ENCODE measurements at regions not wholly inside any gene's neighbourhood (a gene's known extent, or its start where the extent isn't known, plus 50 kb on each side); places are given as distances from the start of the nearest gene placed in this dataset.

DNA sequence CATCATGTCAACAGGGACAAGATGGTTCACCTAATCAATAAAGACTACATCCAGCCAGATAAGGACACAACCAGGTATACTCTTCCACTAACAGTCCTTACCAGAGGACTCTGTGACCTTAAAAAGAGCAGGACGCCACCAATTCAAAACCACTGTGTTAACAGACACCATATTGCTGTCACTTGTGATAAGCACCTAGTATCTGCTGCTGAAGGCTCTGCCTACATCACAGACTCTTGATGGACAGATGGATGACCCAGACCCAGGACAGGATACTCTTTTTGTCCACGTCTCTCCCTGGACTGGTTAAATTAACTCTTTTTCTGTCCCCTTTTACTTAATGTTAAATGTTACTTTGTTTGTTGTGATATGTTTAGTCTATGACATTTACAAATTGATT is 586.2 kb upstream of the AGA start:
- Histone ChIP-seq H3K27me3 (ENCODE audit: insufficient read depth, low read length) (no peaks in the 10 kb centered on the region), H3K9ac (ENCODE audit: low read length) (no peak overlapping the region), H4K20me1 (ENCODE audit: insufficient read depth, low read length) (no peaks in the 10 kb centered on the region), H3K27ac (ENCODE audit: low read depth, low read length) (no peak overlapping the region), H2AFZ (ENCODE audit: low read depth, low read length) (no peak overlapping the region), H3K36me3 (ENCODE audit: insufficient read depth, low read length) (no peaks in the 10 kb centered on the region), H3K79me2 (ENCODE audit: insufficient read depth, low read length) (no peaks in the 10 kb centered on the region), H3K4me1 (ENCODE audit: insufficient read depth, low read length) (no peaks in the 10 kb centered on the region), H3K4me2 (ENCODE audit: low read length) (no peak overlapping the region), H3K9me3 (ENCODE audit: insufficient read depth, low read depth, low read length) (no peaks in the 10 kb centered on the region), H3K4me3 (ENCODE audit: insufficient read depth, low read depth, low read length) (no peak overlapping the region)
- no peaks in the 10 kb centered on the region for H3K9me3 Mint-ChIP-seq (ENCODE audit: unreplicated experiment)
- no peaks in the 10 kb centered on the region for H3K36me3 Mint-ChIP-seq (ENCODE audit: low read depth, unreplicated experiment)
- H3K4me3 Mint-ChIP-seq (ENCODE audit: unreplicated experiment), result no peak overlapping the region
- DNase-seq (ENCODE audit: low read depth) (no peak), FAIRE-seq (no peak)
- H3K4me1 Mint-ChIP-seq (ENCODE audit: low read depth, unreplicated experiment), result peaks cover 11% of the 10 kb centered on the region
- no peaks in the 10 kb centered on the region for H3K27me3 Mint-ChIP-seq (ENCODE audit: low read depth, unreplicated experiment)
- H3K27ac Mint-ChIP-seq (ENCODE audit: unreplicated experiment), result no peak overlapping the region
- TF ChIP-seq EZH2 (IDR thresholded peaks at IDR 0.05; ENCODE audit: insufficient read depth, low read length), result no peak
- TF ChIP-seq, protein P1, sequence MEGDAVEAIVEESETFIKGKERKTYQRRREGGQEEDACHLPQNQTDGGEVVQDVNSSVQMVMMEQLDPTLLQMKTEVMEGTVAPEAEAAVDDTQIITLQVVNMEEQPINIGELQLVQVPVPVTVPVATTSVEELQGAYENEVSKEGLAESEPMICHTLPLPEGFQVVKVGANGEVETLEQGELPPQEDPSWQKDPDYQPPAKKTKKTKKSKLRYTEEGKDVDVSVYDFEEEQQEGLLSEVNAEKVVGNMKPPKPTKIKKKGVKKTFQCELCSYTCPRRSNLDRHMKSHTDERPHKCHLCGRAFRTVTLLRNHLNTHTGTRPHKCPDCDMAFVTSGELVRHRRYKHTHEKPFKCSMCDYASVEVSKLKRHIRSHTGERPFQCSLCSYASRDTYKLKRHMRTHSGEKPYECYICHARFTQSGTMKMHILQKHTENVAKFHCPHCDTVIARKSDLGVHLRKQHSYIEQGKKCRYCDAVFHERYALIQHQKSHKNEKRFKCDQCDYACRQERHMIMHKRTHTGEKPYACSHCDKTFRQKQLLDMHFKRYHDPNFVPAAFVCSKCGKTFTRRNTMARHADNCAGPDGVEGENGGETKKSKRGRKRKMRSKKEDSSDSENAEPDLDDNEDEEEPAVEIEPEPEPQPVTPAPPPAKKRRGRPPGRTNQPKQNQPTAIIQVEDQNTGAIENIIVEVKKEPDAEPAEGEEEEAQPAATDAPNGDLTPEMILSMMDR (IDR thresholded peaks at IDR 0.05; ENCODE audit: insufficient read depth, low read depth, low read length), result no peak

DNA sequence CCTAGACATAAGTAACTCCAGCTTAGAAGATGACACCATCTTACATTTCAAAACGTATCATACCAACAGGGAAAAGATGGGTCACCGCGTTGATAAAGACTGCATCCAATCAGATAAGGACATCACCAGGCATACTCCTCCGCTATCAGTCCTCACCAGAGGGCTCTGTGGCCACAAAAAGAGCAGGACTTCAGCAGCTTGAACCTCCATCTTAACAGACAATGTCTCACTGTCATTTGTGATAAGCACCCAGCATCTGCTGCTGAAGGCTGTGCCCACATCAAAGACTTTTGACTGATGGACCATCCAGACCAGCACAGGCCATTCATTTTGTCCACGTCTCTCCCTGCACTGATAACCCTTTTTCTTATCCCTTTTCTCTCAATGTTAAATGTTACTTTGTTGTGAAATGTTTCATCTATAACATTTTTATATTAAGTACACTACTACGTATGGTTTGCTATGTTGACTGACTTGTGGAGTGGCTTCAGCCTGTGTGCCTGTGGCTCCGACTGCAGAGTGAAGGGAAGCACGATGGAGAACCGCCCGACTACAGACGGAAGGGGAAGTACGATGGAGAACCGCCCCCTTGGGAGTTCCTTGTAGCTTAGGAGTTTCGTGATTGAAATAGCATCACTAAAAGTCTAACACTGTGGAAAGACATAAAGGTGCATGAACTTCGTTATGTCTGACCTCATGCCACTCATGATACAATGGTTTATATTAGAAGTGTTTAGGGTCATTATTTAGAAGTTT is 595.4 kb upstream of the AGA start:
- no peaks in the 10 kb centered on the region for H3K9me3 Mint-ChIP-seq (ENCODE audit: unreplicated experiment)
- H2AFZ ChIP-seq (ENCODE audit: low read depth, low read length), result no peak overlapping the region
- H3K27me3 Mint-ChIP-seq (ENCODE audit: low read depth, unreplicated experiment), result no peaks in the 10 kb centered on the region
- H3K4me1 ChIP-seq (ENCODE audit: insufficient read depth, low read length), result no peaks in the 10 kb centered on the region
- no peak overlapping the region for H3K27ac ChIP-seq (ENCODE audit: low read depth, low read length)
- TF ChIP-seq, protein P1 (IDR thresholded peaks at IDR 0.05; ENCODE audit: insufficient read depth, low read depth, low read length), result no peak
- TF ChIP-seq EZH2 (IDR thresholded peaks at IDR 0.05; ENCODE audit: insufficient read depth, low read length), result no peak
- no peak overlapping the region for H3K27ac Mint-ChIP-seq (ENCODE audit: unreplicated experiment)
- H3K9ac ChIP-seq (ENCODE audit: low read length), result no peak overlapping the region
- no peaks in the 10 kb centered on the region for H3K36me3 Mint-ChIP-seq (ENCODE audit: low read depth, unreplicated experiment)
- H3K4me1 Mint-ChIP-seq (ENCODE audit: low read depth, unreplicated experiment), result no peaks in the 10 kb centered on the region
- no peak overlapping the region for H3K4me3 ChIP-seq (ENCODE audit: insufficient read depth, low read depth, low read length)
- FAIRE-seq (no peak), DNase-seq (ENCODE audit: low read depth) (no peak)
- H3K4me2 ChIP-seq (ENCODE audit: low read length), result no peak overlapping the region
- H3K27me3 ChIP-seq (ENCODE audit: insufficient read depth, low read length), result no peaks in the 10 kb centered on the region
- H3K79me2 ChIP-seq (ENCODE audit: insufficient read depth, low read length), result no peaks in the 10 kb centered on the region
- no peaks in the 10 kb centered on the region for H3K9me3 ChIP-seq (ENCODE audit: insufficient read depth, low read depth, low read length)
- no peaks in the 10 kb centered on the region for H3K36me3 ChIP-seq (ENCODE audit: insufficient read depth, low read length)
- no peaks in the 10 kb centered on the region for H4K20me1 ChIP-seq (ENCODE audit: insufficient read depth, low read length)
- H3K4me3 Mint-ChIP-seq (ENCODE audit: unreplicated experiment), result no peak overlapping the region

DNA sequence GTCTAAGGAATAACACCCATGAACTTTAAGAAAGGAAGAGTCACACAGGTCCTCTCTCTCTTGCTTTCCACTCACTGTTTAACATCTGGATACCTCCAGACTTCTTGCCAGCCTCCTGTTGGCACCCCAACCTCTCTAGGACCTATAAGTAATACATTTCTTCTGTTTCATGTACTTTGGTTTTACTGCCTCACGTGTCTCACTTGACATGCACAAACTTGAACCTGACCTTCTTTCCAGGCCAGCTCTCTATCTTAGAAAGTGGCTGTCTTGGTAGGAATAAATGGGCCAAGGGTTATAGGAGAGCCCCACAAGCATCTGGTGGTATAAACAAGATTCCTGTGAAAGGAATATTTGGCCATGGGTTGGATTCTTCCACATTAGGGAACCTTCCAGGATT is 614.8 kb upstream of the AGA start:
- no peak for FAIRE-seq
- Histone ChIP-seq H3K4me1 (ENCODE audit: insufficient read depth, low read length) (no peaks in the 10 kb centered on the region), H3K27ac (ENCODE audit: low read depth, low read length) (no peak overlapping the region), H3K4me3 (ENCODE audit: insufficient read depth, low read depth, low read length) (no peak overlapping the region), H3K36me3 (ENCODE audit: insufficient read depth, low read length) (no peaks in the 10 kb centered on the region), H4K20me1 (ENCODE audit: insufficient read depth, low read length) (no peaks in the 10 kb centered on the region), H3K27me3 (ENCODE audit: insufficient read depth, low read length) (no peaks in the 10 kb centered on the region), H3K9me3 (ENCODE audit: insufficient read depth, low read depth, low read length) (peaks cover 3% of the 10 kb centered on the region), H3K79me2 (ENCODE audit: insufficient read depth, low read length) (no peaks in the 10 kb centered on the region), H2AFZ (ENCODE audit: low read depth, low read length) (no peak overlapping the region), H3K9ac (ENCODE audit: low read length) (no peak overlapping the region), H3K4me2 (ENCODE audit: low read length) (no peak overlapping the region)
- H3K9me3 Mint-ChIP-seq (ENCODE audit: unreplicated experiment), result peaks cover 3% of the 10 kb centered on the region
- no peaks in the 10 kb centered on the region for H3K27me3 Mint-ChIP-seq (ENCODE audit: low read depth, unreplicated experiment)
- H3K4me1 Mint-ChIP-seq (ENCODE audit: low read depth, unreplicated experiment), result no peaks in the 10 kb centered on the region
- DNase-seq (ENCODE audit: low read depth), result no peak
- H3K4me3 Mint-ChIP-seq (ENCODE audit: unreplicated experiment), result no peak overlapping the region
- no peak overlapping the region for H3K27ac Mint-ChIP-seq (ENCODE audit: unreplicated experiment)
- no peak for TF ChIP-seq EZH2 (IDR thresholded peaks at IDR 0.05; ENCODE audit: insufficient read depth, low read length)
- TF ChIP-seq, protein P1 (IDR thresholded peaks at IDR 0.05; ENCODE audit: insufficient read depth, low read depth, low read length), result no peak
- H3K36me3 Mint-ChIP-seq (ENCODE audit: low read depth, unreplicated experiment), result no peaks in the 10 kb centered on the region
